Immature natural killer cell (primary cell): ENCODE measurements at regions not wholly inside any gene's neighbourhood (a gene's known extent, or its start where the extent isn't known, plus 50 kb on each side); places are given as distances from the start of the nearest gene placed in this dataset.
"Not testable (repeated sequence)": the region's sequence is repeated elsewhere in the genome, so short reads cannot be mapped to it uniquely, and the experiment has no call there.

ENCODE experiments used
- DNase-seq, 3 donors: peaks; one replicate each; pipeline ENCODE4 v3.0.0; 2022; ENCODE audit warnings: mixed read lengths in 1 of 3
- H3K27ac Mint-ChIP-seq, 6 donors: one replicate each; pipeline ENCODE4 v1.8.0; 2020; ENCODE audit warnings: mixed read lengths in 6 of 6, mild to moderate bottlenecking in 5 of 6, inconsistent platforms in 4 of 6, moderate library complexity in 3 of 6
- H3K27me3 Mint-ChIP-seq, 3 donors: one replicate each; pipeline ENCODE4 v1.8.0; 2020 to 2021; ENCODE audit warnings: low read depth in 3 of 3, mild to moderate bottlenecking in 3 of 3, mixed read lengths in 3 of 3, moderate library complexity in 3 of 3, inconsistent platforms in 1 of 3
- H3K36me3 Mint-ChIP-seq, 3 donors: one replicate each; pipeline ENCODE4 v1.8.0; 2020; ENCODE audit warnings: mixed read lengths in 3 of 3, inconsistent platforms in 2 of 3, mild to moderate bottlenecking in 2 of 3
- H3K4me1 Mint-ChIP-seq, 2 donors: one replicate each; pipeline ENCODE4 v1.8.0; 2020; ENCODE audit warnings: inconsistent platforms in 2 of 2, mild to moderate bottlenecking in 2 of 2, mixed read lengths in 2 of 2, moderate library complexity in 1 of 2
- H3K4me3 Mint-ChIP-seq, 5 donors: one replicate each; pipeline ENCODE4 v1.8.0; 2020; ENCODE audit warnings: mild to moderate bottlenecking in 5 of 5, mixed read lengths in 5 of 5, inconsistent platforms in 3 of 5, moderate library complexity in 3 of 5
- H3K9me3 Mint-ChIP-seq, 6 donors: one replicate each; pipeline ENCODE4 v1.8.0; 2020; ENCODE audit warnings: mild to moderate bottlenecking in 6 of 6, mixed read lengths in 6 of 6, inconsistent platforms in 4 of 6, moderate library complexity in 3 of 6

- no peaks in the 10 kb centered on the region for H3K4me1 Mint-ChIP-seq
- H3K27ac Mint-ChIP-seq, result no peak overlapping the region
- no peak overlapping the region for H3K4me3 Mint-ChIP-seq
- H3K36me3 Mint-ChIP-seq, result peaks cover 0 to 3% (median 0%) of the 10 kb centered on the region in 3 donors
- no peak for DNase-seq
- peaks cover 0 to 7% (median 3%) of the 10 kb centered on the region in 3 donors for H3K27me3 Mint-ChIP-seq
- no peaks in the 10 kb centered on the region for H3K9me3 Mint-ChIP-seq
These were observed 278.9 kb upstream of the FOXF1 start for GRCh38 chr16:86231321-86231995.

- no peak overlapping the region for H3K27ac Mint-ChIP-seq
- no peaks in the 10 kb centered on the region for H3K4me1 Mint-ChIP-seq
- peaks cover 0 to 7% (median 3%) of the 10 kb centered on the region in 3 donors for H3K27me3 Mint-ChIP-seq
- H3K9me3 Mint-ChIP-seq, result no peaks in the 10 kb centered on the region
- peaks cover 0 to 3% (median 0%) of the 10 kb centered on the region in 3 donors for H3K36me3 Mint-ChIP-seq
- no peak overlapping the region for H3K4me3 Mint-ChIP-seq
- DNase-seq, result no peak
These were observed 278.4 kb upstream of the FOXF1 start for GRCh38 chr16:86231996-86232350.

GRCh38 chr16:86232496-86232895 lies 277.8 kb upstream of the FOXF1 start:
- no peaks in the 10 kb centered on the region for H3K9me3 Mint-ChIP-seq
- DNase-seq, result no peak
- no peak overlapping the region for H3K27ac Mint-ChIP-seq
- H3K36me3 Mint-ChIP-seq, result peaks cover 0 to 3% (median 0%) of the 10 kb centered on the region in 3 donors
- no peak overlapping the region for H3K4me3 Mint-ChIP-seq
- H3K27me3 Mint-ChIP-seq, result peaks cover 0 to 6% (median 2%) of the 10 kb centered on the region in 3 donors
- H3K4me1 Mint-ChIP-seq, result no peaks in the 10 kb centered on the region

GRCh38 chr16:86233506-86233905 lies 276.8 kb upstream of the FOXF1 start:
- DNase-seq, H3K4me1 Mint-ChIP-seq, H3K4me3 Mint-ChIP-seq, H3K27ac Mint-ChIP-seq, H3K36me3 Mint-ChIP-seq, H3K27me3 Mint-ChIP-seq, H3K9me3 Mint-ChIP-seq: not testable (repeated sequence)

GRCh38 chr16:86239381-86239780 lies 270.9 kb upstream of the FOXF1 start:
- Mint-ChIP-seq H3K27ac (no peak overlapping the region), H3K9me3 (peaks cover 0 to 2% (median 0%) of the 10 kb centered on the region in 6 donors), H3K4me3 (no peak overlapping the region), H3K36me3 (no peaks in the 10 kb centered on the region), H3K27me3 (peaks cover 0 to 9% (median 3%) of the 10 kb centered on the region in 3 donors), H3K4me1 (no peaks in the 10 kb centered on the region)
- DNase-seq, result no peak

- no peaks in the 10 kb centered on the region for H3K36me3 Mint-ChIP-seq
- H3K4me1 Mint-ChIP-seq, result no peaks in the 10 kb centered on the region
- peaks cover 0 to 9% (median 5%) of the 10 kb centered on the region in 3 donors for H3K27me3 Mint-ChIP-seq
- DNase-seq, result no peak
- H3K27ac Mint-ChIP-seq, result no peak overlapping the region
- H3K9me3 Mint-ChIP-seq, result peaks cover 0 to 2% (median 0%) of the 10 kb centered on the region in 6 donors
- no peak overlapping the region for H3K4me3 Mint-ChIP-seq
These were observed 269.5 kb upstream of the FOXF1 start for GRCh38 chr16:86240716-86241363.

GRCh38 chr16:86241681-86242080 lies 268.6 kb upstream of the FOXF1 start:
- H3K27ac Mint-ChIP-seq, result no peak overlapping the region
- H3K27me3 Mint-ChIP-seq, result peaks cover 0 to 9% (median 5%) of the 10 kb centered on the region in 3 donors

GRCh38 chr16:86242244-86243122 lies 267.8 kb upstream of the FOXF1 start:
- Mint-ChIP-seq H3K4me1 (no peaks in the 10 kb centered on the region), H3K36me3 (no peaks in the 10 kb centered on the region), H3K27ac (no peak overlapping the region), H3K9me3 (peaks cover 0 to 2% (median 0%) of the 10 kb centered on the region in 6 donors), H3K4me3 (no peak overlapping the region), H3K27me3 (peaks cover 2 to 11% (median 5%) of the 10 kb centered on the region in 3 donors)
- no peak for DNase-seq

More at GRCh38 chr16:86241681-86242080, 268.6 kb upstream of the FOXF1 start:
- no peaks in the 10 kb centered on the region for H3K4me1 Mint-ChIP-seq
- no peak overlapping the region for H3K4me3 Mint-ChIP-seq
- no peaks in the 10 kb centered on the region for H3K36me3 Mint-ChIP-seq
- peaks cover 0 to 2% (median 0%) of the 10 kb centered on the region in 6 donors for H3K9me3 Mint-ChIP-seq
- no peak for DNase-seq

- no peak for DNase-seq
- H3K4me3 Mint-ChIP-seq, result no peak overlapping the region
- peaks cover 0 to 2% (median 0%) of the 10 kb centered on the region in 6 donors for H3K9me3 Mint-ChIP-seq
- H3K4me1 Mint-ChIP-seq, result no peaks in the 10 kb centered on the region
- H3K27ac Mint-ChIP-seq, result no peak overlapping the region
- peaks cover 3 to 11% (median 5%) of the 10 kb centered on the region in 3 donors for H3K27me3 Mint-ChIP-seq
- no peaks in the 10 kb centered on the region for H3K36me3 Mint-ChIP-seq
These were observed 267.2 kb upstream of the FOXF1 start for GRCh38 chr16:86243123-86243473.

- DNase-seq, result no peak
- H3K27ac Mint-ChIP-seq, result no peak overlapping the region
- no peaks in the 10 kb centered on the region for H3K4me1 Mint-ChIP-seq
- no peaks in the 10 kb centered on the region for H3K36me3 Mint-ChIP-seq
- peaks cover 3 to 11% (median 5%) of the 10 kb centered on the region in 3 donors for H3K27me3 Mint-ChIP-seq
- peaks cover 0 to 2% (median 0%) of the 10 kb centered on the region in 6 donors for H3K9me3 Mint-ChIP-seq
- no peak overlapping the region for H3K4me3 Mint-ChIP-seq
These were observed 266.7 kb upstream of the FOXF1 start for GRCh38 chr16:86243571-86244154.

- no peak overlapping the region for H3K4me3 Mint-ChIP-seq
- H3K4me1 Mint-ChIP-seq, result no peaks in the 10 kb centered on the region
- peaks cover 0 to 2% (median 0%) of the 10 kb centered on the region in 6 donors for H3K9me3 Mint-ChIP-seq
- no peaks in the 10 kb centered on the region for H3K36me3 Mint-ChIP-seq
- H3K27me3 Mint-ChIP-seq, result peaks cover 3 to 11% (median 5%) of the 10 kb centered on the region in 3 donors
- no peak overlapping the region for H3K27ac Mint-ChIP-seq
- DNase-seq, result no peak
These were observed 266.2 kb upstream of the FOXF1 start for GRCh38 chr16:86244158-86244557.

GRCh38 chr16:86244936-86245335 lies 265.4 kb upstream of the FOXF1 start:
- H3K9me3 Mint-ChIP-seq, result peaks cover 0 to 2% (median 0%) of the 10 kb centered on the region in 6 donors

GRCh38 chr16:86245351-86245750 lies 265.0 kb upstream of the FOXF1 start:
- no peaks in the 10 kb centered on the region for H3K36me3 Mint-ChIP-seq
- no peak overlapping the region for H3K4me3 Mint-ChIP-seq
- no peaks in the 10 kb centered on the region for H3K4me1 Mint-ChIP-seq
- H3K9me3 Mint-ChIP-seq, result peaks cover 0 to 2% (median 0%) of the 10 kb centered on the region in 6 donors
- H3K27ac Mint-ChIP-seq, result no peak overlapping the region
- DNase-seq, result no peak
- H3K27me3 Mint-ChIP-seq, result peaks cover 3 to 9% (median 5%) of the 10 kb centered on the region in 3 donors

More at GRCh38 chr16:86244936-86245335, 265.4 kb upstream of the FOXF1 start:
- Mint-ChIP-seq H3K4me1 (no peaks in the 10 kb centered on the region), H3K27me3 (peaks cover 3 to 11% (median 5%) of the 10 kb centered on the region in 3 donors), H3K4me3 (no peak overlapping the region), H3K36me3 (no peaks in the 10 kb centered on the region), H3K27ac (no peak overlapping the region)
- DNase-seq, result no peak
